Epithelial cell of esophagus (primary cell): ENCODE measurements at regions not wholly inside any gene's neighbourhood (a gene's known extent, or its start where the extent isn't known, plus 50 kb on each side); places are given as distances from the start of the nearest gene placed in this dataset.
"Not testable (repeated sequence)": the region's sequence is repeated elsewhere in the genome, so short reads cannot be mapped to it uniquely, and the experiment has no call there.

Experiments
- DNase-seq: peaks from one replicate; pipeline ENCODE4 v3.0.0; 2010; ENCODE audit warnings: low read depth
- H3K4me3 ChIP-seq: 2 replicates; pipeline ENCODE4 v1.5.1; 2011; ENCODE audit warnings: mild to moderate bottlenecking, low read length, control low read depth
- CTCF ChIP-seq: IDR thresholded peaks from 2 replicates; pipeline ENCODE4 v1.5.1; 2011; ENCODE audit warnings: low read depth, mild to moderate bottlenecking, low read length, control low read depth, inconsistent platforms; ENCODE audit not compliant: insufficient read depth; ENCODE audit errors: missing control alignments

- H3K4me3 ChIP-seq: no peak overlapping the region
- TF ChIP-seq CTCF: no peak
- no peak for DNase-seq
Measured at GRCh38 chr12:47312808-47313426, 233.2 kb upstream of the AMIGO2 start.

- TF ChIP-seq CTCF: no peak
- H3K4me3 ChIP-seq: no peak overlapping the region
- no peak for DNase-seq
Measured at GRCh38 chr12:47312147-47312546, 232.4 kb upstream of the AMIGO2 start.

- no peak overlapping the region for H3K4me3 ChIP-seq
- no peak for TF ChIP-seq CTCF
- no peak for DNase-seq
Measured at GRCh38 chr12:47311568-47311967, 231.8 kb upstream of the AMIGO2 start.

DNA sequence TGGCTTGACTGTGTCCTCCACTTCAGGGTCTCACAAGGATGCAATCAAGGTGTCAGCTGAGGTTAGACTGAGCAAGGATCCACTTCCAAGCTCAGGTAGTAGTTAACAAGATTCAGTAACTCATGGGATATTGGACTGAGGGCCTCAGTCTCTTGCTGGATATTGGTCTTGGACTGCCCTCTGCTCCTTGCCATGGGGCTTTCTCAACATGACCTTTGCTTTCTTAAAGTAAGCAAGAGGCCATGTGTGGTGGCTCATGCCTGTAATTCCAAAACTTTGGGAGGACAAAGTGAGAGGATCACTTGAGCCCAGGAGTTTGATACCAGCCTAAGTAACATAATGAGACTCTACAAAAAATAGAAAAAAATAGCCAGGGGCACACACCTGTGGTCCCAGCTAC is 231.3 kb upstream of the AMIGO2 start:
- no peak for DNase-seq
- TF ChIP-seq CTCF: no peak
- no peak overlapping the region for H3K4me3 ChIP-seq

GRCh38 chr12:47308672-47309071 is 228.9 kb upstream of the AMIGO2 start:
- no peak overlapping the region for H3K4me3 ChIP-seq
- DNase-seq: no peak
- TF ChIP-seq CTCF: no peak

DNA sequence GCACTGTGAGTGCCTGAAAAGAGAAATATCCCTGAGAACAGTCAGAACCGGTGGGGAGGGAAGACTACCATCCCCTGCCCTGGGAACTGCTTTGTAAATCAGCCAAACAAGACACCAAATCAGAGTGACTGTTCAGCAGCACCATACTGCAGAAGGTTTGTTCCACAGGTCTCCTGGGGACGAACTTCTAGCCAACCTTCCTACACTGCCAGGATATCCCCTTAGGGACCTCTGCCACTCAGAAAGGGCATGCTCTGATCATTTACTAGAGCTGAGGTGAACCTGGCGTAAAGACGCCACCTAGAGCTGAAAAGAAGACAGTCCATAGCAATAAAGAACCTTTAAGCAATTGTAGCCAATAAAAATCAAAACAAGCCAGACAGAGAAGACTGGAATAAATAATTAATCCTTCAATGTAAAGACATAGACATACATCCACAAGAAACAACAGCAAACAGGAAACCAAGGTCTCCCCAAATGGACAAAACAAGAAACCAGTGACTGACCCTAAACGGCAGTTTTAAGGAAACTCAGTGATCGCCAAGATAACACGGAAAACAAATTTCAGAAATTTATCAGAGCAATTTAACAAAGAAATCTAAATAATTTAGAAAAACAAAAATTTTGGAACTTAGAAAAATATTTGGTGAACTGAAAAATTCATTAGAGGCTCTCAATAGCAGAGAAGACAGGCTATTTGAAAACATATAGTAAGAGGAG is 228.1 kb upstream of the AMIGO2 start:
- TF ChIP-seq CTCF: peak; percentile 78
- H3K4me3 ChIP-seq: no peak overlapping the region

GRCh38 chr12:47306773-47307679 is 227.3 kb upstream of the AMIGO2 start:
- not testable (repeated sequence) for H3K4me3 ChIP-seq, DNase-seq

More for the DNA sequence above, 228.1 kb upstream of the AMIGO2 start:
- peak; percentile 80 for DNase-seq
